ENCODE measurements at regions not wholly inside any gene's neighbourhood (a gene's known extent, or its start where the extent isn't known, plus 50 kb on each side); places are given as distances from the start of the nearest gene placed in this dataset.

DNA sequence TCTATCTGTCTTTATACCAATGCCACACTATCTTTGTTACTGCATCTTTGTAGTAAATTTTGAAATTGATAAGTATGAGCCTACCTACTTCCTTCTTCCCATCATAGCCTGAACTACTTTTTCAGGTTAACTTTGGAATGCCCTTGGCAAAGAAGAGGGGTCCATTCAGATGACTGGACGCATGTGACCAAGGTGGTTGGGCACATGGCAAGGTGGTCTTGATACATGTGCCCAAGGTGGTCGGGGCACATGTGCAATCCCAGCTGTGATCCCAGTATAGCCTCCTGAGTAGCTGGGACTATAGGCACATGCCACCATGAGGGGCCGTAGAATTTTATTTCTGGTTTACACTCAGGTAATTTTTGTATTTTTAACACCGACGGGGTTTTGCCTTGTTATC, 330.2 kb downstream of the GABRB3 start:
- TF ChIP-seq POLR2A (IDR thresholded peaks at IDR 0.05) = no peak
- TF ChIP-seq, protein P1, sequence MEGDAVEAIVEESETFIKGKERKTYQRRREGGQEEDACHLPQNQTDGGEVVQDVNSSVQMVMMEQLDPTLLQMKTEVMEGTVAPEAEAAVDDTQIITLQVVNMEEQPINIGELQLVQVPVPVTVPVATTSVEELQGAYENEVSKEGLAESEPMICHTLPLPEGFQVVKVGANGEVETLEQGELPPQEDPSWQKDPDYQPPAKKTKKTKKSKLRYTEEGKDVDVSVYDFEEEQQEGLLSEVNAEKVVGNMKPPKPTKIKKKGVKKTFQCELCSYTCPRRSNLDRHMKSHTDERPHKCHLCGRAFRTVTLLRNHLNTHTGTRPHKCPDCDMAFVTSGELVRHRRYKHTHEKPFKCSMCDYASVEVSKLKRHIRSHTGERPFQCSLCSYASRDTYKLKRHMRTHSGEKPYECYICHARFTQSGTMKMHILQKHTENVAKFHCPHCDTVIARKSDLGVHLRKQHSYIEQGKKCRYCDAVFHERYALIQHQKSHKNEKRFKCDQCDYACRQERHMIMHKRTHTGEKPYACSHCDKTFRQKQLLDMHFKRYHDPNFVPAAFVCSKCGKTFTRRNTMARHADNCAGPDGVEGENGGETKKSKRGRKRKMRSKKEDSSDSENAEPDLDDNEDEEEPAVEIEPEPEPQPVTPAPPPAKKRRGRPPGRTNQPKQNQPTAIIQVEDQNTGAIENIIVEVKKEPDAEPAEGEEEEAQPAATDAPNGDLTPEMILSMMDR (IDR thresholded peaks at IDR 0.05) = no peak
